WI38 (cell line): ENCODE measurements at regions not wholly inside any gene's neighbourhood (a gene's known extent, or its start where the extent isn't known, plus 50 kb on each side); places are given as distances from the start of the nearest gene placed in this dataset.
"Not testable (repeated sequence)": the region's sequence is repeated elsewhere in the genome, so short reads cannot be mapped to it uniquely, and the experiment has no call there.

Experiments
- H3K4me3 ChIP-seq: 2 replicates; pipeline ENCODE4 v1.5.1; 2011; ENCODE audit warnings: low read depth, mild to moderate bottlenecking, control low read depth, low read length
- CTCF ChIP-seq: IDR thresholded peaks from 2 replicates; pipeline ENCODE4 v1.5.1; 2012; ENCODE audit warnings: low read depth, mild to moderate bottlenecking, control low read depth, low read length

- TF ChIP-seq CTCF: no peak
- no peak overlapping the region for H3K4me3 ChIP-seq
Observed at GRCh38 chr2:5007596-5007995, 684.6 kb upstream of the SOX11 start.

- no peak for TF ChIP-seq CTCF
- H3K4me3 ChIP-seq: no peak overlapping the region
Observed at GRCh38 chr2:5019324-5019723, 672.9 kb upstream of the SOX11 start.

- TF ChIP-seq CTCF: no peak
- H3K4me3 ChIP-seq: no peak overlapping the region
Observed at GRCh38 chr2:5020116-5020875, 671.9 kb upstream of the SOX11 start.

GRCh38 chr2:5021136-5021535, 671.0 kb upstream of the SOX11 start:
- TF ChIP-seq CTCF: no peak
- H3K4me3 ChIP-seq: no peak overlapping the region

- H3K4me3 ChIP-seq: no peak overlapping the region
- TF ChIP-seq CTCF: no peak
Observed at GRCh38 chr2:5022061-5022460, 670.1 kb upstream of the SOX11 start.

GRCh38 chr2:5022708-5023635, 669.2 kb upstream of the SOX11 start:
- not testable (repeated sequence) for H3K4me3 ChIP-seq

- TF ChIP-seq CTCF: no peak
- H3K4me3 ChIP-seq: no peak overlapping the region
Observed at GRCh38 chr2:5026571-5027234, 665.5 kb upstream of the SOX11 start.
